Epithelial cell of proximal tubule (primary cell): ENCODE measurements at regions not wholly inside any gene's neighbourhood (a gene's known extent, or its start where the extent isn't known, plus 50 kb on each side); places are given as distances from the start of the nearest gene placed in this dataset.

Source experiments
- DNase-seq: peaks from one replicate; pipeline ENCODE4 v3.0.0-alpha.2; 2011; ENCODE audit warnings: low read depth
- H3K4me3 ChIP-seq: 2 replicates; pipeline ENCODE4 v1.5.1; 2011; ENCODE audit warnings: low read depth, mild to moderate bottlenecking, low read length
- TF ChIP-seq, protein P1 (sequence below): conservative IDR thresholded peaks from 2 replicates; pipeline ENCODE4 v1.5.1; 2012; ENCODE audit warnings: low read depth, mild to moderate bottlenecking, low read length

DNA sequence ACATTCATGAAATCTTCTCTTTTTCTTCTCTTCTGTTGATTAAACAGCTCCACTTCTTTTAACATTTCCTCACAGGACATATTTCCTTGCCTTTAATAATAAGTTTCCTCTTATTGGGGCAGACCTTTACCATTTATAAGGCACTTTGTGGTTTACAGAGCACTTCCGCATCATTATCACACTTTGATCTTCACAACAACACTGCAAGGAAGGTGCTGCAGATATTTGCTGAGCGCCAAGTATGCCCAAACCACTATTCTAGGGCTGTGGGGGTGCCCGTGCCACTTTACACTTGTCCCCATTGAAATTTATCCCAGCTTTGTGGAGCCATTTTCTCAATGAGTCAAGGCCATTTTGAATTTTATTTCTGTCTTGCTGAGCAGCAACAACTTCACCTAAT, 246.6 kb downstream of the SS18 start:
- no peak overlapping the region for H3K4me3 ChIP-seq
- TF ChIP-seq, protein P1, sequence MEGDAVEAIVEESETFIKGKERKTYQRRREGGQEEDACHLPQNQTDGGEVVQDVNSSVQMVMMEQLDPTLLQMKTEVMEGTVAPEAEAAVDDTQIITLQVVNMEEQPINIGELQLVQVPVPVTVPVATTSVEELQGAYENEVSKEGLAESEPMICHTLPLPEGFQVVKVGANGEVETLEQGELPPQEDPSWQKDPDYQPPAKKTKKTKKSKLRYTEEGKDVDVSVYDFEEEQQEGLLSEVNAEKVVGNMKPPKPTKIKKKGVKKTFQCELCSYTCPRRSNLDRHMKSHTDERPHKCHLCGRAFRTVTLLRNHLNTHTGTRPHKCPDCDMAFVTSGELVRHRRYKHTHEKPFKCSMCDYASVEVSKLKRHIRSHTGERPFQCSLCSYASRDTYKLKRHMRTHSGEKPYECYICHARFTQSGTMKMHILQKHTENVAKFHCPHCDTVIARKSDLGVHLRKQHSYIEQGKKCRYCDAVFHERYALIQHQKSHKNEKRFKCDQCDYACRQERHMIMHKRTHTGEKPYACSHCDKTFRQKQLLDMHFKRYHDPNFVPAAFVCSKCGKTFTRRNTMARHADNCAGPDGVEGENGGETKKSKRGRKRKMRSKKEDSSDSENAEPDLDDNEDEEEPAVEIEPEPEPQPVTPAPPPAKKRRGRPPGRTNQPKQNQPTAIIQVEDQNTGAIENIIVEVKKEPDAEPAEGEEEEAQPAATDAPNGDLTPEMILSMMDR: no peak
- no peak for DNase-seq

DNA sequence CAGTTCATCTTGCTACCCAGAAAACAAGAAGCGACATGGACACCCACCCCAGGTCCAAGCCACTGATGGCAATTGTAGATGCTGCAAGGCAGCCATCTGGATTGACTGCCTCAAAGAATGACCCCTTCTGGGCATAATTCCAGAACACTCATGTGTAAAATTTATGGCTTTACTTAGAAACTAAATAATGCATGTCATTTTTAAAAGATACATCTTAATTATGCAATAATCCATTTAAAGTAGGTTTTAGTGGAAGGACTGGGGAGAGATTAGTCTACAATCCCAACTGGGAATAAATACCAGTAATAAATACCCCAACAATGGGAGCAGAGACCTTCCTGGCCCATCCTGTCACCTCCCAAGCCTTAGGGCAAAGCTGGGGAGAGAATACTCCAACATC, 247.7 kb downstream of the SS18 start:
- TF ChIP-seq, protein P1: no peak
- no peak overlapping the region for H3K4me3 ChIP-seq
- DNase-seq: no peak

DNA sequence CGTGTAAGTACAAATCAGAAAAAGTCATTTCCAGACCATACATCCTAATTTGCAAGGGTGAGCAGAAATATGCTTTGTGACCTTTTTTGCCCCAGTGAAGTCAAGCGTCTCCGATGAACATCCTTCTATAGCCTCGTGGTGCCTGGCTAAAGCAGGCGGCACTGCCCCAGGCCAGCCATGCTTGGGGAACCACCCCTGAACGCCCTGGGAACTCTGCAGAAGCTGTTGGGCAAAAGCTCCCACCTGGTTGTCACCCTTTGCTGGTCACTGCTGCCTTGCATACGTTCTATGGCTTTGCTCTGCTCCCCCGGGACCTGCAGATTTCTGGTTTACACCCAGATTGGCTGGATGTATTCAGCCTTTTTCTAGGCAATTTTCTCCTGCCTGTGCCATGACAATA, 256.4 kb downstream of the SS18 start:
- TF ChIP-seq, protein P1: no peak
- H3K4me3 ChIP-seq: no peak overlapping the region

DNA sequence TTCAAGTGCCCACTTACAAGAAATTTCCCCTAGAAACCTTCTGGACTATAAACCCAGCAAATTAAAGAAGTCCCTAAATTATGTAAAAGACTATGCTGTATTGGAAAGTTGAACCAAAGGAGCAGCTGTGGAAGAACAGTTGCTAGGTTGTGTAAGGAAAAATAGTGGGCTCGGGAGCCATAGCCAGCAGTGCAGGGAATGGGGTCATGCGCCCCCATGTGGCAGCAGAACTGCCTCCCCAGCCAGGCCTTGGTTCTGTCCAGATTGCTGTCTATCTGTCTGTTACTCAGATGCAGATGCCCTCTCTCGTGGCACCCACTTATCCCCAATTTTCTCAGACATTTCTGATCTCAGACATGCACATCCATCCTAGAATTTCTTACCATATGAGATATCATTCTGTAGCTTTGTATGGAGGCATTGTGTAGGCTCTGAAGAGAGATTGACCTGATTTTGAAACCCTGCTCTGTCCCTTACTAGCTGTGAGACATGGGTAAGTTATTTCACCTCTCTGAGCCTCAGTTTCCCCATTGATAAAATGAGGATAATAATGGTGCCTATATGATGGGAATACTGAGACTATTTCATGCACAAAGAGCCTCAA, 258.3 kb downstream of the SS18 start:
- TF ChIP-seq, protein P1: peak; percentile 97
- DNase-seq: no peak
- H3K4me3 ChIP-seq: no peak overlapping the region

More for the DNA sequence above, 256.4 kb downstream of the SS18 start:
- no peak for DNase-seq

GRCh38 chr18:25831301-25831701, 259.1 kb downstream of the SS18 start:
- TF ChIP-seq, protein P1: no peak
- no peak for DNase-seq
- no peak overlapping the region for H3K4me3 ChIP-seq

DNA sequence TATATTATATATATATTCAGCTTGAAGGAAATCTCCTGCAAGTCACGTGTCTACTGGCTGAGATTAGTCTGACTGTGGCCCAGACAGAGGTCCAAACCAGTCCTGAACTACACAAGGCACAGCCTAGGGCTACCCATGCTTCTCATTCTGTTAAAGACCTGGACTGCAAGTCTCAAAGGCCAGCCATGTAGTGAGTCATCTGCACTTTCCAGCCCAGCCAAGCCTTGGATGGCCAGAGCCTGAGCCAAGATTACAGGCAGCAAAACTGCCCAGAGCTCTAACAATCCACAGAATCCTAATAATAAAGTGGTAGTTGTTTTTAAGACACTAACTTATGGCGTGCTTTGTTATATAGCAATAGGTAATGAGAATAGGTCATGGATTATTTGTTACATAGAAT, 259.6 kb downstream of the SS18 start:
- H3K4me3 ChIP-seq: no peak overlapping the region
- TF ChIP-seq, protein P1: no peak
- DNase-seq: peak; percentile 23

GRCh38 chr18:25827961-25828561, 262.4 kb downstream of the SS18 start:
- no peak for DNase-seq
- TF ChIP-seq, protein P1: no peak
- no peak overlapping the region for H3K4me3 ChIP-seq
